Forelimb muscle (tissue), 1 donor: ENCODE measurements at regions not wholly inside any gene's neighbourhood (a gene's known extent, or its start where the extent isn't known, plus 50 kb on each side); places are given as distances from the start of the nearest gene placed in this dataset.
"Not testable (repeated sequence)": the region's sequence is repeated elsewhere in the genome, so short reads cannot be mapped to it uniquely, and the experiment has no call there.

Source experiments
- DNase-seq: peaks from one replicate; pipeline ENCODE4 v3.0.0-alpha.2; 2013; ENCODE audit warnings: low read depth

DNA sequence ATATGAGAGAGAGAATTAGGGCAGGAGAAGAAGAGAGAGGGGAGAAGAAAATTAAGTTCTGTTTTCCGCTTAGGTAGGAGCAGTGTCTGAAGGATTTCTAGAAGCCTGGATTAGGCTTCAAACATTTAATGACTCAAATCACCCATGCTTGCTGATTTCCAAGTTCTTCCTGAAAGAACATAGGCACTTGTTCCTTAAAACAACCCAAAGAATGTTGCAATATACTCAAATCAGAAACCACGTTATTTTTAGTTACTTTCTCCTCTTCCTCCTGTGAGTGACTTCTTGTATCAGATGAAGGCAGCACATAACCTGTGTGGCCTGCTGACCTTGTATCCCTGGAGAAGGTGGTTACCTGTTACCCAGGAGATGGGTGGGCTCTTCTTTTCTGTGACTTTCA lies 351.5 kb upstream of the KLF4 start:
- no peak for DNase-seq

DNA sequence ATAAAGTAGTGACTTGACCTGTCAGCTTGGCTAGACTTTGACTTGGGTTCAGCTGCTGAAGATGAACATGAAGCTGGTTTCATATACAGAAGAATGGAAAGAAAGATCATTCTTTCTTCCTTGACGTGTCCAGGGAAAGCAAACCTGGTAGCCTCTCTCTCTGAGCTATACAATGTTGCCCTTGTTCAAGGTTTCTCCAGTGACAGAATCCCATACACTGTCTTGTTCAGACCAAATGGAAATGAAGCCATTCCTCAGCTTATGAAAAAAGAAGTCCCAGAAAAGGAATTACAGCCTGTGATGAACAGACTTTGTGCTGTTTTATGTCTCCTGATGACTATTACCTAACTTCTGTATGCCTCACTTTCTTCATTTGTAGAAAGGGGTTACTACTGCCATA lies 349.8 kb upstream of the KLF4 start:
- DNase-seq = no peak

DNA sequence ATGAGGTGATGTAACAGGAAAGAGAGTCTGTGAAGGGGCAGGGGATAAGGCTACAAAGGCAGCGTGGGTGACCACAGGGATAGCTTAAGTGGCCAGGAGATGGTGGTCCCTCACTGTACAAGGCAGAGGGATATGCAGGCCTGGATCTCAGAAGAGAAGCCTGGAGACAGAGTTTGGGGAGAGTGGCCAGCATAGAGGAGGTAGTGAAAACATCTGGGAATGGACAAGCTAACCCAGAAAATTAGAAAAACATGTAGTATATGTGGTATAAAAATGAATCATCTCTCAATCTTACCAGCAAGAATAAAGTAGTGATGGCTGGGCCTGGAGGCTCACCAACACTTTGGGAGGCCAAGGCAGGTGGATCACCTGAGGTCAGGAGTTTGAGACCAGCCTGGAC lies 349.2 kb upstream of the KLF4 start:
- no peak for DNase-seq

DNA sequence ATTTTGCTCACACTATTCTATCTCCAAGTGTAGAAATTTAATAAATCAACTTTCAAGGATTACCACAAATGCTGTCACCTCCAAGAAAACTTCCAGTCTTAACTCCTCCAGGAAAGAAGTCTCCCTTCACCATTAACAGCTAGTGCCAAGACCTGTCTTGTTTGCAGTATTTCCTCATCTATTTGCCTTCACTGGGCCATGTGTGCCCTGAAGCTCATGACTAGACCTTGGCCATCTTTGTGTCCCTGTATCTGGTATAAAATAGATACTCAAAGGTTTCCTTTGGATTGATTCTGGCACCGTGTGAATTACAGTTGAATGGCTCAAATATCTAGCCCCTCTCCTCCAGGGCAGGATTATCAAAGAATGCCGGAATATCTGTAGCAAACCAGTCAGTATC lies 346.7 kb upstream of the KLF4 start:
- no peak for DNase-seq

DNA sequence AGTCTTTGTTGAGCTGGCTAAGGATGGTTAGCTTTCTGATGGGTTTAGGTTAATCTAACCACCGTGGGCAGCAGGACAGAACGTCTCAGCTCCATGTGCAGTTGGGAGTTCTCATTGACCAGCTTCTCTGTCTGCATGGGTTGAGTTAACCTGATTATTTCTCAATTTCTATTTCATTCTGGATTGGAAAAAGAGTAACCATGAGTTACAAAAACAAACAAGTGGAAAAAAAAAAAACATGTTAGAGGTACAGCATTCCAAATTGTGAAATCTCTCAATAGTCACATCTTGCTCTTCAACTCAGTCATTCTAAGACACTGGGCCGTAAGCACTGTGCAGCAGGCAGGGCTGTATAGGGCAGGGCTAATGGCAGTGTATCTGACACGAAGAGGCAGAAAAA lies 343.7 kb upstream of the KLF4 start:
- DNase-seq = no peak

DNA sequence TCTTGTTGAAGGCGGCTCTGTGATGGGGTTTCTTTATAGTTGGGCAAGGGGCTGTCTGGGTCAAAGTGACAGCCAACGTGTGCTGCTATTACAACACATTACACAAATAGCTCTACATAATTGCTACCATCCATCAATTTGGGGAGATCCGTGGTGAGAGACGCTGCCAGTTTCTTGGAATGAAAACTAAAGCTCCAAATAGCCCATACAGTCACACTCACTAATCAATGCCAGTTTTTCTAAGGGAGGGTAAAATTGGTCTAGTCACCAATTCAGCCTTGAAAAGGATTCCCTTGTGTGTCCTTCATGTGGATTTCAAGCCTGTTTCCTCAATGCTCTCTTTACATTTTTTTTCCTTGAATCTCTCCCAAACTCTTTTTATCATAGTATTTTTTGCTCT lies 343.3 kb upstream of the KLF4 start:
- DNase-seq = no peak

DNA sequence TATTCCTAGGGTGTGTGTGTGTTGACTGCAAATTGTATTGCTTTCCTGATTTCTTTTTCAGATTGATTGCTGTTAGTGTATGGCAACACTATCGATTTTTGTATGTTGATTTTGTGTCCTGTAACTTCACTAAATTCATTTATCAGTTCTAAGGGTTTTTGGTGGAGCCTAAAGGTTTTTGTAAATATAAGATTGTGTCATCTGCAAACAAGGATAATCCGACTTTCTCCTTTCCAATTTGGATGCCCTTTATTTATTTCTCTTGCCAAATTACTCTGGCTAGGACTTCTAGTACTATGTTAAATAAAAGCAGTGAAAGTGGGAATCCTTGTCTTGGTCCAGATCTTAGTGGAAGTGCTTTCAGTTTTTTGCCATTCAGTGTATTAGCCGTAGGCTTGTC lies 340.9 kb upstream of the KLF4 start:
- no peak for DNase-seq

DNA sequence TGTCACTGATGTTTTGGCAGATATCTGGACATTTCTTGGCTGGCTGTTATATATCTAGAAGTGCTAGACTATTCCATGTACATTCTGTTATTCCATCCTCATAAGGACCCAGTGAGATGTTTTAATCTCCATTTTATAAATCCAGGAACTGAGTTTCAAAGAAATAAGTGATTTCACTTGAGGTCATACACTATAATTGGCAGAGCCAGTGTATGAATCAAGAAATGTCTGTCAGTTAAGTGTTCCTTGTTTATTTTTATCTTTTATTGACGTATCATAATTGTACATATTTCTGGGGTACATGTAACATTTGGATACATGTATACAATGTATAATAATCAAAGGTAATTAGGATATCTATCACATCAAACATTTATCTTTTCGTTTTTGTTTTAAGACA lies 338.3 kb upstream of the KLF4 start:
- no peak for DNase-seq

DNA sequence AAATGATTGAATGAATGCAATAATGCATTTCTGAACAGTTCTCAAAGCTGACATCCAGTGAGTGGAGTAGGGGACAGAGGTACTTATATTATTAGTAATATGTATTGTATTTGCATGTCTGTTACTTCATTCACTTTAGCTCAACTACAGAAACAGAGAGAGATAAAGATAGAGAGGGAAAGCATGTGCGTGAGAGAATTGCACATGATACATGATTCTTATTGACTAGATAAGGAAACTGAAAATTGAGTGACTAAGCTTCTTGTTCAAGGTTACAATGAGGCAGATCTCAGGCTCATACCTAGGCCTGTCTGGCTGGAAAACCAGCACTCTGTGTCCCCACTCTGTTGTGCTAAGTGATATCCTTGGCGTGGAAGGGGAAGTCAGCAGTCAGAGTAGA lies 337.7 kb upstream of the KLF4 start:
- no peak for DNase-seq

DNA sequence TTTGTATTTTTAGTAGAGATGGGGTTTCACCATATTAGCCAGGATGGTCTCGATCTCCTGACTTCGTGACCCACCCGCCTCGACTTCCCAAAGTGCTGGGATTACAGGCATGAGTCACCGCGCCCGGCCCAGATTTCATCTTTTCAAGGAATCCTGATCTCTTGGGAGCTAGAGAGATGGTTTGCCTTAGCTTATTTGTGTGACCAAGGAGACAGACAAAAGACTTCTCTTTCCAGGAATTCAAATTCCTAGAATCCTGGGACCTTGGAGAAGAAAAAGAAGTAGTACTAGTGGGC lies 337.1 kb upstream of the KLF4 start:
- not testable (repeated sequence) for DNase-seq

DNA sequence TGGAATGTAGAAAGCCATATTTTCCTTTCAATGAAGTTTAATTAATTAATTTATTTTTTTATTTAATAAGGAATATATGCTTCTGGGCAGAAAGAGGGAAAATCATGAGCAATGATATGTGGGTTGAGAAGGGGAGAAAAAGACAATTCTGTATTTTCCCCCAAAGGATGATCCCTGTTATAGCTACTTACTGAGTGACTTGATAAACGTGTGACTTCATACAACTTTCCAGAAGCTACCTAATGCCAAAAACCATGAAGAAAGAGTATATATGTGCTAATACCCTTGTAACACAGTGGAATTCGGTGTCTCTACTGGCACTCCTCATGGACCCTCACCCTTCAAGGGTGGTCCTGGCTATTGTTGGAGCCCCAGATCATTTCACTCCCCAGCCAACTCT lies 335.0 kb upstream of the KLF4 start:
- DNase-seq = no peak

DNA sequence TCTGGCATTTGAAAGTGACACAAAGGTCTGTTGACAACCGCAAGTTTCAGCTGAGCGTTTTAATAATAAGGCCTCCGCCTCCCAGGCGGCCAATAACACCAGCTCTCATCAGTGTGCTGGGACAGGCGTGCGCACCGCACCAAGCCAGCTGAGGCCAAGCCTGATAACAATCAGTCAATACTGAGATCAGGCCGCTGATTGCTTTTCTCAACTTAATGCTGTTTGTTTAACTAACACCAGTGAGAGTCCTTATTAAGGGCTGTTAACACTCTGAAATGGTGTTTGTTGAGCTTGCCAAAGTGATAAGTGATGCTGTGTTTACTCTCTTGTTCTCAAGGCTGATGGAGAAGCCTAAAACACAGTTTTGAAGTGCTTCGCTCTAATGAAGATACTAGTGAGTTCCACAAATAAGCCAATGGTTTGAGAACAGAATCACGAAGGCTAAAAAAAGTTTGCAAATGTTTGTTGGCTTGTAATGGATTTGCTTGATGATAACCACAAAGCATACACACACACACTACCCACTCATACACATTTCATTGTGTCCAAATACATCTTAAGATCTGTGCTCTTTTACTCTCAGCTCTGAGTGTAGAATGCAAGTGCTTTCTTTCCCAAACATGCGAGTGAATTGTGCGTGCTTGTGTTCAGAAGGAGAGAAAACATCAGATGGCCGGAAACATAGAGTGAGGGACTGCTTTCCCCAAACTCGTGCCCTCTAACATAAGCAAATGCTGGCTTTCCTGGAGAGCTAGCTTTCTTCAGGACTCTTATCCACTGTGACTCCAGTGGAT lies 330.4 kb upstream of the KLF4 start:
- no peak for DNase-seq

DNA sequence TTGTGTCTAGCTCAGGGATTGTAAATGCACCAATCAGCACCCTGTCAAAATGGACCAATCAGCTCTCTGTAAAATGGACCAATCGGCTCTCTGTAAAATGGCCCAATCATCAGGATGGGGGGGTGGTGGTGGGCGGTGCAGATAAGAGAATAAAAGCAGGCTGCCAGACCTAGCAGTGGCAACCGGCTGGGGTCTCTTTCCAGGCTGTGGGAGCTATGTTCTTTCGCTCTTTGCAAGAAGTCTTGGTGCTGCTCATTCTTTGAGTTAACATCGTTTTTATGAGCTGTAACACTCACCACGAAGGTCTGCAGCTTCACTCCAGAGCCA lies 328.9 kb upstream of the KLF4 start:
- DNase-seq = not testable (repeated sequence)

DNA sequence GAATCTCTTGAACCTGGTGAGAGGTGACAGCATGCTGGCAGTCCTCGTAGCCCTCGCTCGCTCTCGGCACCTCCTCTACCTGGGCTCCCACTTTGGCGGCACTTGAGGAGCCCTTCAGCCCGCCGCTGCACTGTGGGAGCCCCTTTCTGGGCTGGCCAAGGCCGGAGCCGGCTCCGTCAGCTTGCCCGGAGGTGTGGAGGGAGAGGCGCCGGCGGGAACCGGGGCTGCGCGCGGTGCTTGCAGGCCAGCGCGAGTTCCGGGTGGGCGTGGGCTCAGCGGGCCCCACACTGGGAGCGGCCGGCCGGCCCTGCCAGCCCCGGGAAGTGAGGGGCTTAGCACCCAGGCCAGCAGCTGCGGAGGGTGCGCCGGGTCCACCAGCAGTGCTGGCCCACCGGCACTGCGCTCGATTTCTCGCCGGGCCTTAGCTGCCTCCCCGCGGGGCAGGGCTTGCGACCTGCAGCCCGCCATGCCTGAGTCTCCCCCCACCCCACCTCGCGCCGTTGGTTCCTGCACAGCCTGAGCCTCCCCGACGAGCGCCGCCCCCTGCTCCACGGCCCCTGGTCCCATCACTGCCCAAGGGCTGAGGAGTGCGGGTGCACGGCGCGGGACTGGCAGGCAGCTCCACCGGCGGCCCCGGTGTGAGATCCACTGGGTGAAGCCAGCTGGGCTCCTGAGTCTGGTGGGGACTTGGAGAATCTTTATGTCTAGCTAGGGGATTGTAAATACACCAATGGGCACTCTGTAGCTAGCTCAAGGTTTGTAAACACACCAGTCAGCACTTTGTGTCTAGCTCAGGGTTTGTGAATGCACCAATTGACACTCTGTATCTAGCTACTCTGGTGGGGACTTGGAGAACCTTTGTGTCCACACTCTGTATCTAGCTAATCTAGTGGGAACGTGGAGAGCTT lies 328.3 kb upstream of the KLF4 start:
- DNase-seq = not testable (repeated sequence)

DNA sequence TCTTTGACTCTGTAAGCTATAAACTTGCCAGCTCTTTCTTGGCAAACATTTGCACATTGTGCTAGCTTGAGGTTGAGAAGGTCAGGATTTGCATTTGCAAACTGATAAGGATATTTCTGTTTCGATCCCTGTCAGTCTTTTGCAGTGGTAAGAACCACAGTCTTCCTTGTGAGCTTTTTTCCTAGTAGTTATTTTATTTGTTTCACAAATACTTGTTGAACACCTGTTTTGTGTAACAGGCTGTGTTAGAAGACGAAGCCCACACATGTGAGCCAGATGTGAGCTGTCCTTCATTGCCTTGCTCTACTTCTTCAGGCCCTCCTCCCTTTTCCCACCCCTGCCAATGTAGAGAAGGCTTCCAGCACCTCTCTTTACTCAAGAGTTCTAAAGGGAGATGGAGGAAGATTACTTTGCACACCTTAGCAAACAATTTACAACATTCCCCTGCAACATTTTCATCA lies 327.0 kb upstream of the KLF4 start:
- no peak for DNase-seq

DNA sequence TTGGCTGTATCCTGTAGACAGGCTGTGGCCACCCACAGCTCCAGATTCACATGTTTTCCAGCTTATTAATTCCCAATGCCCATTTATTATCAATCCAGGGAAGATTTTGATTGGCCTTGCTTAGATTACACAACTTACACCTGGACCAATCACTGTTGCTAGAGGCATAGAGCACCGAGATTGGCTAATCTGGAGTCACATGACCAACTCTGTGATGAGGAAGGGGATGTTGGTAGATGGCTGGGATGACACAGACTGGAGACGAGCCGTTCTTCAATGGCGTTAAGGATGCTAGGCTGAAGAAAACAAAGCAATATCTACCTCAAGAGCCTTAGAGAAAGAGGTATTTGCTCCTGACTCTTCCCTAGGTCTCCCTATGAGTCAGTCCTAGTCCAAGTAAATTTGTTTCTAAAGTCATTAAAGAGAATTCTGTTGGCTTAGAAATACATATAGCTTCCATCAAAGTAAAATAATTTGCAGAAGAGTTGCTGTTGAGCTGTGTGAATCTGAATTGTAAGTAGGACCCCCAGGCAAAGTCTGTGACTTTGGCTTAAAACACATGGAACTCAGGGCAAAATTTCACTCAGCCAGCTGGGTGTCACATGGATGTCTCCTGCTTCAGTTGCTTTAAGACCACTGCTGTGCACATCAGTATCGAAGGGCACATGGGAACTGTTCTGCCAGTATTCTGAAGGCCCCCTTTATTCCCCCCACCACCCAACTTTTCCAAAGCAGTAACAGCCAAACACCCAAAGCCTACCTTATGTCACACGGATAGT lies 326.4 kb upstream of the KLF4 start:
- DNase-seq = no peak

DNA sequence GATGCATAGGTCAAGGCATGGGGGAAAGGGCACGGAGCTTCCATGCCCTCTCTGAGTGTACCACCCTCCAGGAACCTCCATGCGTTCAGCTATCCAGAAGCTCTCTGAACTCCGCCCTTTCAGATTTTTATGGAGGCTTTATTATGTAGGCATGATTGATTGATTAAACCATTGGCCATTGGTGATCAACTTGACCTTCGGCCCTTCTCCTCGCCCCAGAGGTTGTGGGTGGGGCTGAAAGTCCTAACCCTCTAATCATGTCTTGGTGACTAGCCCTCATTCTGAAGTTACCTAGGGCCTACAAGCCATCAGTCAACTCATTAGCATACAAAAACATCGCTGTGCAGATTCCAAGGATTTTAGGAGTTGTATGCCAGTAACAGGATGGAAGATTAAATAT lies 323.7 kb upstream of the KLF4 start:
- DNase-seq = no peak

DNA sequence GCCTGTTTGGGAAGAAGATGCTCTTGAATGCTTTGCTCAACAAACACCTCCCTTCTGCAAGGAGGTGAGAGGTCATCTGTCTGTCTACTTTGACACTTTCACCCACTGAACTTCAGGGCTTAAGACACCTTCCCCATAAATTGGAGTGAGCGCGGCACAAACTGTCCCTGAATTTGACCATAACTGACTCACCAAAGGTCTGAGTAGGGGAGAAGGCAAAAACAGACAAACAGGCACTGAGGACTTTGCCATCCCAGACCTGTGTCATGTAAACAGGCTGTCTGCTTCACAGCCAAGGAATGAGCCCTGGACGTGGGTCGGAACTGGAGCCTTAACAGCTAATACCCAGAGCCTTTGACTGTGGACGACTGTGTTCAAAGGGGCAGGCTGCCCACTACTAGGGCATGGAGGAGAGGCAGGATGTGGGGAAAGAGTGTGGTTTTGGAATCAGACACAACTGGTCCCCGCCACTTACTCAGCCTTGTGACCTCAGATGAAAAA lies 320.9 kb upstream of the KLF4 start:
- no peak for DNase-seq

DNA sequence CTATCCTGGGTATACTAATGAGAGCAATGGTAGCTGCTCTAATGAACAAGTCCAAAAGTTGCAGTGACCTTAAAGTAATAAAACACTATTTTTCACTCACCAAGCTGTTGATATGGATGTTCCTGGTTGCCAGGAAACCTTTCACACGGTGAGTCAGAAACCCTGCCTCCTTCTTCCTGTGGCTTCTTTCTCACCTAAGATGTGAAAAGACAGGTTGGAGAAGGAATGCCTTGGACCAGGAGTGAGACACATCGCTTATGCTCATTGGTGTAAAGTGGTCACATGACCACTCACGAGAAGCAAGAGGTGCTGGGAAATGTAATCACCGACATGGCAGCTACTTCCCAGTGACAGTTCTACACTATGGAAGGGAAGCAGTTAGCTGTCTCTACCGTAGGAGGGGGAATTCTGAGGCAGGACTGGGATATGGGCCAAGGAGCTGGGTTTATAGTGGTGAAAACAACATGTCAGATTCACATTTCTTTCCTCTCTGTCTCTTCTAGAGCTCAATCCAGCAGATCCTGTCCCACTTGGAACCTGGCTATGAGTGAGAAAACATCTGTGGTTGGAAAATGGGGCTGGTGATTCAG lies 320.4 kb upstream of the KLF4 start:
- DNase-seq = no peak

DNA sequence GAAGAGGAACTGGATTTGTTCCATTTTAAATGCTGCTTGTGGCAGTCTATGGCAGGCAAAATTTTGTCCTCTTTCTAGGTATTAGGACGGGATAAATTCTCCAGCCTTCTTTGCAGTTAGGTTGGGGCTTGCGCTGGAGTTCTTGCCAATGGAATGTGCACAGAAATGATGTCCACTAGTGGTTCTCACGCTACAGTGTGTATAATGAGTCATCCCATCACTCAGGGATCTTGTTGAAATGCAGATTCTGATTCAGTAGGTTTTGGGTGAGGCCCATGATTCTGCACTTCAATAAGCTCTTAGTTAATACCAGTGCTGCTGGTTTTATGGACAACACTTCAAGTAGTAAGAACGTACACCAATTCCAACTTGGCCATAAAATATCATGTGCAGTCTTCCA lies 317.6 kb upstream of the KLF4 start:
- DNase-seq = no peak

DNA sequence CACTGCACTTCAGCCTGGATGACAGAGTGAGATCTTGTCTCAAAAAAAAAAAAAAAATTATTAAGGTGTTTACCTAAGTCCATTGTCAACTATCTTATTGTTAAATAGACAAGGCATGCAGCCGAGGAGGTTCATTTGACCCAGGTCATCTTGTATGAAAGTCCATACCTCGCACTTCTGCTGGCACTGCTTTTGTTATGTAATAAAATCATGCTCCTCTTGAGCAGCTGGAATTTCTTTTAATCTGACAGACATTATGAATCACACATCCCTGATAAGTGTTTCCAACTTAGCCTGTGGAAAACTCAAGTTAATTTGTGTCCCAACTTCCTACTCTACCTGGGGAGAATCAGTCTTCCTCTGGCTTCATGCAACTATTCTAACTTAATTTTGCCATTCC lies 315.6 kb upstream of the KLF4 start:
- DNase-seq = no peak

DNA sequence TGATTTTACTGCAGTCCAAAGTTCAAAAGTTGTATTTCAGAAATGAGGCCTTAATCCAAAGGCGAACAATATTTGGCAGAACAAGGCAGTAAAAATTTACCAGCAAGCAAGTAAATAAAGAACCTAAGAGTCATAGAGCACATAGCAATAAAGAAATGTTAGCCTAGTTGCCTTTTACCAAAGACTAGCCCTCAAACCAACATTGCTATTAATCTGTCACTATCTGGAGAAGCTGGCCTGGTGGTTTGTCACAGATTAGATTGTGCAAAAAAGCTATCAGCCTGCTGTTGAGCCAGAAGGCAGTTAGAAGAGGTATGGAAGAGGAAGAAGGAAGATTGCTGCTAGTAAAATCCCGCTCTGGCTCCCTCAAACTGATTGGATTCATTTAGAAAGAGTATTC lies 304.7 kb upstream of the KLF4 start:
- no peak for DNase-seq
